Loucy (cell line): ENCODE measurements at regions not wholly inside any gene's neighbourhood (a gene's known extent, or its start where the extent isn't known, plus 50 kb on each side); places are given as distances from the start of the nearest gene placed in this dataset.

ENCODE experiments used
- EZH2phosphoT487 ChIP-seq: fragments of 200-600 bp; IDR thresholded peaks from 2 replicates; pipeline ENCODE4 v1.6.1; 2018; ENCODE audit warnings: antibody characterized with exemption, mild to moderate bottlenecking, moderate library complexity, borderline replicate concordance
- TF ChIP-seq, protein P1 (sequence below): fragments of 200-600 bp; sonication (generic); conservative IDR thresholded peaks from 2 replicates; pipeline ENCODE4 v1.5.1; 2014; ENCODE audit warnings: mild to moderate bottlenecking, antibody characterized with exemption, low read length

- TF ChIP-seq, protein P1, sequence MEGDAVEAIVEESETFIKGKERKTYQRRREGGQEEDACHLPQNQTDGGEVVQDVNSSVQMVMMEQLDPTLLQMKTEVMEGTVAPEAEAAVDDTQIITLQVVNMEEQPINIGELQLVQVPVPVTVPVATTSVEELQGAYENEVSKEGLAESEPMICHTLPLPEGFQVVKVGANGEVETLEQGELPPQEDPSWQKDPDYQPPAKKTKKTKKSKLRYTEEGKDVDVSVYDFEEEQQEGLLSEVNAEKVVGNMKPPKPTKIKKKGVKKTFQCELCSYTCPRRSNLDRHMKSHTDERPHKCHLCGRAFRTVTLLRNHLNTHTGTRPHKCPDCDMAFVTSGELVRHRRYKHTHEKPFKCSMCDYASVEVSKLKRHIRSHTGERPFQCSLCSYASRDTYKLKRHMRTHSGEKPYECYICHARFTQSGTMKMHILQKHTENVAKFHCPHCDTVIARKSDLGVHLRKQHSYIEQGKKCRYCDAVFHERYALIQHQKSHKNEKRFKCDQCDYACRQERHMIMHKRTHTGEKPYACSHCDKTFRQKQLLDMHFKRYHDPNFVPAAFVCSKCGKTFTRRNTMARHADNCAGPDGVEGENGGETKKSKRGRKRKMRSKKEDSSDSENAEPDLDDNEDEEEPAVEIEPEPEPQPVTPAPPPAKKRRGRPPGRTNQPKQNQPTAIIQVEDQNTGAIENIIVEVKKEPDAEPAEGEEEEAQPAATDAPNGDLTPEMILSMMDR = no peak
- no peak for TF ChIP-seq EZH2phosphoT487
Observed at GRCh38 chr11:115579181-115579825, 75.1 kb upstream of the CADM1 start.
